NCI-H226 (cell line): ENCODE measurements at regions not wholly inside any gene's neighbourhood (a gene's known extent, or its start where the extent isn't known, plus 50 kb on each side); places are given as distances from the start of the nearest gene placed in this dataset.
"Not testable (repeated sequence)": the region's sequence is repeated elsewhere in the genome, so short reads cannot be mapped to it uniquely, and the experiment has no call there.

ENCODE experiments used
- DNase-seq: peaks from one replicate; pipeline ENCODE4 v3.0.0-alpha.2; 2015

DNA sequence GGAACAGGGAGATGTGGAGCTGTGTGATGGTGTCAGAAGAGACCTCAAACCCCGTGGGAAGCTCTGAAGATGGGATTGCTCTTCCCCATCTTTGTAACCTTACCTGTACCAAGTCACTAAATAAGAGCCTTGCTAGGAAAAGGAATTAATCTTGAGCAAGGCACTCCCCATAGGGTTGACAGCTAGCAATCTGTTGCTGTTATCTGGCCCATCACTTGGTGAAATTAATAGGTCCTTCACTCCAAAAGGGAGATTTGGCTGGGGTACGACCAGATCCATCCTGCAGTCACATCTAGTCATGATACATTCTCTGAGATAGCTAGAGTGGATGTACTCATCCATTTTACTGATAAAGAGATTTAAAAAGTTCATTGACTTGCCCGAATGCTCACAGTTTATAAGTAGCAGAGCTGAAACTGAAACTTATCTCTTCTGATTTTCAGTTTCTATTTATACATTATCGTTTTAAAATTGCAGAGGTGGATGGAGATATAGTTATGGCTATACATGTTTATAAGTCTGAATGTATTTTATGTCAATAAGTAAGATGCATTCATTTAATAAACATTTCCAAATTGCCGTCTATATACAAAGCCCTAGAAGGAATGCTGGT lies 299.1 kb upstream of the MCTP2 start:
- DNase-seq, result no peak

DNA sequence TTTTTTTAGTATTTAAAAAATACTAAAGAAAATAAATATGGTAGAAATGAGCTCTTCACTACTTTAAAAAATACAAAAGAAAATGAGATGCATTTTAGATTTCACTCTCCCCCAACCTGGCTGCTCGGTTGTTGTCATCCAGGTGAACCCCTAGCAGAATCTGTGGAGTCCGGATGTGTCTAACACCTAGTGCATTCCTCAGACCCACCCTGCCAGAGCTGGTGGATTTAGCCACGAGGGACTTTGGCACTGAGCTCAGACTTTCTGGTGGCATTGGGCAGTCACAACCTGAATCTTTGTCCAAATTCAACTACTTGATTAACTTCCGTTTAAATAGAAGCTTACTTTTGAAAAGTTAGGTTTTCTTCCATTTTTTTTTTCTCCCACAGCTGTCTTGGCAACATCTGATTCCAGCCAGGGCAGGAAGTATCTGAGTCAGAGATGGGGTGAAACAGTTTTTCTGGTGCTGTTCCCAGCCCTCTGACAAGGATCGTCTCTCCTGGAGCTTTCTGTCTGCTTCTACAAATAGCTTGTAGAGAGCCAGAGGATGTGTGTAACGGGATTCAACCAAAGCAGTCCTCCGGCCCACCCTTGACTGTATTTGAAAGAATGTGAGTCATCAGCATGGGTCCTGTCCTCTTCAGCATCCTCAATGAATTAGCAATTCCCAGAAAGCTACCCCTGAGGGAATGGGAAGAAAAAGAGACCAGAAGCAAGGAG lies 301.8 kb upstream of the MCTP2 start:
- DNase-seq, result peak; percentile 3

DNA sequence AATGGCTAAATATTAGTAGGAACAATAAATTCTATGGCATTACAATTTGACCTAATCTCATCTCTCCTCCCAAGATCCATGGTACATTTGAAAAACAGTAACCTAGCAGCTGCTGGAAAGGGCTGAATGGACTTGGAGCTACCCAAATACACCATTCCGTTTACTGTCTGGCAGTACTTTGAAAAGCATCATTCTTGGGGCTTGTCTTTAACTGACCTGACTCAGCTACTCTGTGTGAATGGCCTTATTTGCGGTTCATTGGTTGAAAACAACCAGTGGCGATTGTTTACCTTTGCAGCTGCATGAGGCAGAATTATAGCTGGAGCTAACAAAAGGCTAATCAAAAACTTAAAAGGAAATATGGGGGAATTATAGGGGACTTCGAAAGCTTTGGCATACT lies 311.2 kb upstream of the MCTP2 start:
- DNase-seq, result no peak

DNA sequence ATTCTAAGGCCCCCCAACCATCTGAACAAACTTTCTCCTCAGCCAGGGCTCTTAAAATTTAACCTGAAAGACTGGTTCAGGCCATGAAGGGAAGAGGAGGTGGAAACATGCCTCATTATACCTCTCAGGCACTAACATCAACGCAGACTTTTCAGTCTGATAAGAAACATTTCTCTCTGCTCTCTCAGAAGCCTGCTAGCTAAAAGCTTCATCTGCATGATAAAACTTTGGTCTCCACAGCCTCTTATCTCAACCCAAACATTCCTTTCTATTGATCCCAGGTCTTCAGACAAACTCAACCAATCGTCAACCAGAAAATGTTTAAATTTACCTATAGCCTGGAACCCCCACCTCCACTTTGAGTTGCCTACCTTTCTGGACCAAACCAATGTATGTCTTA lies 312.6 kb upstream of the MCTP2 start:
- not testable (repeated sequence) for DNase-seq

DNA sequence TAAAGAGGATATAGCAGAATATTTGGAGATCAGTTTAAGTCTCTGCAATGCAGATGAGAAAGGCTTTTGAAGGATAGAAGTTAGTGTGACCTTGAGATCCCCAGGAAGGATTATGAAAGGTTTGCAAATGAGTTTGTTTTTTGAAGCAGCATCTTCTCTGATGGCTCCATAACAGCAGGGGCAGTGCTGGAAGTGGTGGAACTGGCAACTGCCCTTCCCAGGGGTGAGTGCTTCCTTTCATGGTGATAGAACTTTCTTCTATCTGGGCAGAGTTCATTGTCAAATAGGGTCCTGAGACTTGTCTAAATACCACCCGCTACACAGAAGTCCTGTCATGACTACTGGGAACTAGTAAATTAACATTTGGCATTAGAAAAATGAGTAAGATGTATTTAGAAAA lies 314.2 kb upstream of the MCTP2 start:
- no peak for DNase-seq

DNA sequence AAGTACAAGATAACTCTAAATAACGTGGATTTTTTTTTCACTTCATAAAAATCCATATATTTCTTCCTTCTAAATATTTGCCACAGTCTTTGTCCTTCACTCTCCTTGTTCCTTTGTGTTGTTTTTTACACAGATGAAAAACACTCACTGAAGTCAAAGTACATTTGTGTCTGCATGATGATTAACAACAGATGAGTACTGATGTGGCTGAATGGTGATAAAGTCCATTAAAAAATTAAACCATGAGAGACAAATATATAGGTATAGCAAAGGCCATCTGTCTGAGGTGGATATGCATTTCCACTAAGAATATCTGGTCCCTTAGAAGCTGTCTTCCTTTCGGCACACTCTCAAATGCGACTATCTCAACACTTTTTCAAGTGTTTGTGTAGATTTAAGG lies 317.5 kb upstream of the MCTP2 start:
- DNase-seq, result no peak

DNA sequence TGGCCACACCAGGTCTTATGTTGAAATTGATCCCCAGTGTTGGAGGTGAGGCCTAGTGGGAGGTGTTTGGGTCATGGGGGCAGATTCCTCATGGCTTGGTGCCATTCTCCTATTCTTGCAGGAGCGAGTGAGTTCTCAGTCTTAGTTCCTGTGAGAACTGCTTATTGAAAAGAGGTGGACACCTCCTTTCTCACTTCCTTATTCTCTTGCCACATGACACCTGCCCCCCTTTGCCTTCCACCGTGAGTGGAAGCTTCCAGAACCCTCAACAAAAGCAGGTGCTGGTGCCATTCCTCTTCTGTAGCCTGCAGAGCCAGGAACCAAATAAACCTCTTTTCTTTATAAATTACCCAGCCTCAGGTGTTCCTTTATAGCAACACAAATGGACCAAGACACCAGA lies 318.1 kb upstream of the MCTP2 start:
- DNase-seq, result no peak

DNA sequence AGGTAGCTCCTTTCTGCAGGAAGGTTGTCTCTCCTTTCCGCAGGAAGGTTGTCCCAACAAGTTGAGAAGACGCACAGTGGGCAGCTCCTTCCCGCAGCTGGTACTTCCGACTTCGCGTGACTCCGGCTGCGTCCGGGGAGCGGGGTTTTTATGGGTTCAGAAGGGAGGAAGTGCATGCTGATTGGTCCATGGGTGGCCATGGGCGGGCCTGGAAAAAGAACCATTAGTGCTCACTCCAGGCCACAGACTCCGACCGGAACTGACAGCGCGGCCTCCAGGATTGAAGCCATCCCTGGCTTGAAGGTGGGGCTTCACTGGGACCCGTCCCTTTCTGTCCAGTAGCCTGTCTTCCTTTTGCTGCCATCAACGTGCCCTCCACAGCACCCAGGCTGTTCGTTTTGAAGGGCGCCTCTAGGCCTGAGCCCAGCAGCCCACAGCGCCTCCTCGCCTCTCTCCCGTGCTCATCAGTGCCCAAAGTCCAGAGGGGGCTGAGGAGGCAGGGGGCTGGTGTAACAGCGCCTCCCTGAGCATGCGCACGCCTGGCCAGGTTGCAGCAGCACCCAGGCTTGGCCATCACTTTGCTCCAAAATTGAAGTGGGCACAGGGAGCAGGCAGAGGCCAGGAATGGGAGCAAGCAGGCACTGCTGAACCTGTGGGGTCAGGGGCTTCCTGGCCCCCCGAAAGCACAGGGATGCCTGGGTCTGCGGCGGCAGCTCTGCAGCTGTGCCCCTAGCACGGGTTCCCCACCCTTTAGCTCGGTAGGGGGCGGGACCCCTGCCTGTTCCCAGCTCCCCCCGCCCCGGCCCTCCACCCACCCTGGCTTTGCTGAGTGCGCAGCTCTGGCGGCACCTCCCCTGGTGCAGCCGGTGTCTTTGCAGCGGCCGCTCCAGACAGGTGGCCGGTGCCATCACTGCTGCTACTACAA lies 330.6 kb upstream of the MCTP2 start:
- DNase-seq, result no peak

DNA sequence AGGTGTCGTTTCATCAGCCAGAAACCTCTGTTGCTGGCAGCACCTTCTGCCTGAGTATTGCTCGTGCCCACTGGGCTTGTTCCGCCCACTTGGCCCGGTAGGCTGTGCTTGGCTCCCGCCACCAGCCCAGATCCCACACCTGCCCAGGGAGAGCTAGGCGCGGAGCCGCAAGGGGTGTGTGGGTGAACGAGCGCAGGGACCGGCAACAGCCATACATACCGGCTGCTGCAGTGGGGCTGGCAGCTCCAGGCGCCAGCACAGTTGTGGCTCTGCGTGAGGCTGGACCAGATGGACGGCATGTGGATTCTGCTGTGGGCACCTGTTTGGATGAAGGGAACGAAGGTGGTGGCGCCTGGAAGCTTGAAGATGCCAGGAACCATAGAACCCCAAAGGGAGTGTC lies 331.5 kb upstream of the MCTP2 start:
- no peak for DNase-seq

DNA sequence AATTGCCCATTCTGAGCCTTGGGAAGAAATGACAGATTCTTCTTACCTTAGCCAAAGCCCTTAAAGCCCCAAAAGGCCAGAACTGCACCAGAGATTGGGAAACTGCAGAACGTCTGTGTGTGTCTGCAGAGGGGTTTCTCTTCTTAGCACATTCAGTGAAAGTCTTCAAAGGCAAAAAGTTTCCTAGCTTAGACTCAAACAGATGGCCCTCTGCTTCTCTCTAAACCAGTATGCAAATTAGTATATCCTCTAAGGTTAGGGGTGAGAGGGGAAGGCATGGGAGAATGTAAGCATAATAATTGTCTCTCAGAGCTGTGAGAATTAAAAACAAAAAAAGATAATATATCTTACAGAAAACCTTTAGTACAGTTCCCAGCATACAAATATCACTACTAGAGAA lies 334.0 kb upstream of the MCTP2 start:
- no peak for DNase-seq

DNA sequence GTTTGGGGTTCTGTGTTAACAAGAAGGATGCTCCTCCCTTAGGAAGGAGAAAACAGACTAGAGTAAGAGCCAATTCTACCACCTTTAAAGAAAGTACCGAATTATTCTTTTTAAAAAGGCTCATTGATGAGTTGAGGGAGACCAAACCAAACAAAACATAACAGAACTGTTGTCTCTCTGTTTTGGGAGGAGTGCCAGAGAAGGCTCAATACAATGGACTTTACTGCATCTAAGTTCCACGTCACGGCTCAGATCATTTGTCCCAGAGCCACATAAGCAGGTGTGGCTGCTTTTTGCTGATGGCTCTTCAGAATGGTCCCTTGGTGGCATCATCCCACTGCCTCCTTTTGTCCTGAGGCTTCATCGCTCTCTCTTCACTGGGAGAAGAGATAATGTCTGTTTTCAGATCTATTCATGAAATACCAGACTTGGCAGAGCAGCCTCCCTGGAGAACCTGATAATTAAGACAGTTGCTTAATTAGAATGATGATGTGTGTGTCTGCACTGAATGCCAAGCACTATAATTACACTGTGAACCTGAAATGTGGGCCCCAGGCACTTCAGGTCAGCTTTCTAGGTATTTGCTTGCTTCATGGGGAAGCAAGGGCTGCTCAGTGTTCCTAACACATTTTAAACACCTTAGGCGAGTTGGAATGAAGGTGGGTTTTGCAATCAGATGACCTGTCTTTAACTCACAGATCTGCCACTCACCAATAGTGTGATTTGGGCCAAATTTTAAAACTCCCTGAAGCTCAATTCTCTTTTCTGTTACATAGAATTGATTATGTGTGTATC lies 335.2 kb upstream of the MCTP2 start:
- no peak for DNase-seq

DNA sequence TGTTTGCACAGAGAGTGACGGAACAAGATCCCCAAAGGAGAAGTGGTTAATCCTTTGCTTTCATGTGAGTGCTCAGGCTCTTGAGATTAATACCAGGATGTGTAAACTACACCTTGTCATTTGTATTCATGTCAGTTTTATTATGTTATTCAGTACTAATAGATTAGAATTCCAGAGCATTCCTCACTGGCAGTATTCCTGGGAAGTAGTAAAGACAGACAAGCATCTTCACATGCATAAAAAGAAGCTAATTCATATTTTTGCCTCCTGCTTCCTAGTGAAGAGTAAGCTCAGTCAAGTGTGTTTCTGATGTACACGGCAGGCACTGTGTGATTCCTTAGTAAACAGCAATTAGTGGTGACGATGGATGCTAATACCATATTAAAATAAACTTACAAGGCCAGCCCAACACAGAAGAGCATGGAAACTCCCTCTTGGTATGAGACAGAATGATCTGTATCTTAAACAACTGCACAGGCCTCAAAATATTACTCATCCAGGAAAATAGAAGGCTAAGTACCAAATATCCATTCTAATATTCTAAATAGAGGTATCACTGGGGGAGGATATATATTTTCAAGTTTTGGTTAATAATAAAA lies 336.8 kb upstream of the MCTP2 start:
- no peak for DNase-seq

DNA sequence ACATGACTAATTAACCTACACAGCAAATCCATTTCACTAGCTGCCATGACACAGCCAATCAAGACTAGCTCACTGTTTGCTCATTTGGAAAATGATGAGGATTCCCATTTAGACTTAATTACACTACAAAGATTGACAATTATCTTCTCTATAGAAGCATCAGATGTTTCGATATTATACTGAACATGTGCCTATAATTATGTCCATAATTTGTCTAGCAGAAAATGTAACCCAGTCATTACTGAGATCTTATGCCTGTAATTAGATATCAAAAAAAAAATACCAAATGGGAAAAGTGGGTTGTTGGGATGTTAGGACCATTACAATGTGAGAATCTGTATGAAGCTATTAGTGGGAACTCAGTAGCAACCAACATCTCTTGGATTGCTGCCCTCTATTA lies 344.2 kb upstream of the MCTP2 start:
- no peak for DNase-seq

DNA sequence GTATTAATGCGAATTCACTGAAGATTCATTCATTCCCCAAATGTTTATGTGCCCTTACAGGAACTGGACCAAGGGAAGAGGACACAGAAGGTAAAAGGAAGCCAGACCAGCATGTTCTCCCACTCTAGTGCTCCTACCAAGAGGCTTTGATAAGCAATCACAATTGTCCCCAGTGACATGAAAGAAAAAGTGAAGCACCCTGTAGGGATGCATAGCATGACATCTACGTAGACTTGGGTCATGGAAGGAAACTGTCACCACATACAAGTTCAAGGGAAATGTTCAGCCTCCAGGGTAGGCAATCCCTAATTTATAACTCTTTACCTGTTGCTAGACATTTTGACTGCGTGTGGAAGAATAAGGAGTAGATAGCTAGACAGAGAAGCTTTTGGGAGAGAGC lies 348.6 kb upstream of the MCTP2 start:
- DNase-seq, result no peak

DNA sequence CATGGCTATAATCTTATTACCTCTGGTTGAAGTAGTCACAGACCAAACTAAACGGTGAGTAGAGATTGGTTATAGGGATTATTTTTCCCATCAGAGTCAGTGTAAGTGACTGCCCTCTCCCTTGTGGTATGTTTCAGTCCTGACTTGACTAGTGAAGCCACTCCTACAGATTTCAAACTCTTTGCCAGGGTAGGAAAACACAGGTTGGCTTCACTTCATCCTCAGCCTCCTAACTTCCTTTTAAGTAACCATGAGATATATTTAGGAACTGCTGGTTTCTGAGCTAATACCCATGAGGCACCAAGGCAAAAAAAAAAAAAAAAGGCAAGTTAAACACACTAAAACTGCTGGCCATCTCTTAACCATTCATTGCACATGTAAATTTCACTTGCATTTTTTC lies 349.2 kb upstream of the MCTP2 start:
- DNase-seq, result no peak

DNA sequence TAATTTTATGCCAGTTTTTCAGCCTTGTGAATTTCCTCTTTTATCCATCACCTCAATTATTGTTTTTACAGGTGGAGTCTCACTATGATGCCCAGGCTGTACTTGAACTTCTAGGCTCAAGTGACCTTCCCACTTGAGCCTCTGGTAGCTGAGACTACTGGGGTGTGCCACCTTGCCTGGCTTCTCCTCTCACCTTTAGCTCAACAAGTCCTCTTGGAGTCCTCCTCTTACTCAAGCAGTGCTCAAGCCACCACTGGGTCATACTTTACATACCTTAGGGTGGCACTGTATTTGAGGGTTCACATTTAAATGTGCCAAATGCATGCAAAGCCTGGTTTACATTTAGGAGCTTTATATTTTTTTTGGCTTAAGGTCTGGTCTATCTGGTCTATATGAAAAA lies 350.1 kb upstream of the MCTP2 start:
- DNase-seq, result no peak

DNA sequence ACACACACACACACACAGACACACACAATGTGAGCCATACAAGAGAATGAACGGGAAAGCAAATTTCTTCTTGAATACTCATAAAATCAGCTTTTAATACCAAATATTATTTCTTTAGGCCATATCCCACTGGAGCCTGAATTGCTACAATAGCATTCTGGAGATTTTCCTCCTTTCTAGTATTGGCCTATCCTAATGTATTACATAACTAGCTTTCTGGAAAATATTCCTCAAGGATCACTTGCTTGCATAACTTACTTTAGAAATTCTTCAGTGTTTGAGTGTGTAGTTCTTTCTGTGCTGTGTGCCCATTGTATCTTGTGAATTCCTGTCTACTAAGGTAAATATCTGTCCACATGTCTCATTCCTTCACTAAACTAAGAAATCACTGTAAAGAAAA lies 351.0 kb upstream of the MCTP2 start:
- no peak for DNase-seq

DNA sequence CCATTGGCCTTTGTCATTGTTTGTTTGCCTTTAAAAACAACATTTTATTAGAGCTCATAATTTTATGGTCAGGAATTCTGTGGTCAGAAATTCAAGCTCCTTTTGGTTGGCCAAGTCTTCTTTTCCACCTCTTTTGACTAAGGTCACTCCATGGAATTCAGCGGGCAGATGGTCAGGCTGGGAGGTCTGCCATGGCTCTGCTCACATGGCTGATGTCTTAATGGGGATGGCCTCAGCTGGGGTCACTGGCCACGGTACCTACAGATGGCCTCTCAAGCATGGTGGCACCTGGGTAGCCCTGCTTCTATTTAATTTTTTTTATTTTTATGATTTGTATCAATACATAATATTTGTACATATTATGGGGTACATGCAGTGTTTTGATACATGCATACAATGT lies 360.8 kb upstream of the MCTP2 start:
- no peak for DNase-seq

DNA sequence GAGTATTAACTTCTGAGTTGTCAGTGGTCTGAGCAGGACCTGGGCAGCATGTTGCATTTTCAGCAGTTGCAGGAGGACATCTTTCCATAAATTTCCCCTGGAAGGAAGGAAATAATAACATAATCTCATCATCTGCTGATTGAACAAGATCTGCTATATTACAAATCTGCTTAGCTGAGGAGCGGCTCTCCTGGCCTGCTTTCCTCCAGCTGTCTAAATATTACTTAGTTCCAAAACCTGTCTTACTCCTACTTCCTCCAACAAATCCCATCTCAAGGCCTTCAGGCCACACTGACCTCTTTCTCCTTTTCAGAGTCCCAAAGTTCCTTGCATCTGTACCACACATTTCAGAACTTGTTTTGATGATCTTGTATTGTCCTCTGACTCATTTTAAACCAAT lies 364.4 kb upstream of the MCTP2 start:
- DNase-seq, result no peak

DNA sequence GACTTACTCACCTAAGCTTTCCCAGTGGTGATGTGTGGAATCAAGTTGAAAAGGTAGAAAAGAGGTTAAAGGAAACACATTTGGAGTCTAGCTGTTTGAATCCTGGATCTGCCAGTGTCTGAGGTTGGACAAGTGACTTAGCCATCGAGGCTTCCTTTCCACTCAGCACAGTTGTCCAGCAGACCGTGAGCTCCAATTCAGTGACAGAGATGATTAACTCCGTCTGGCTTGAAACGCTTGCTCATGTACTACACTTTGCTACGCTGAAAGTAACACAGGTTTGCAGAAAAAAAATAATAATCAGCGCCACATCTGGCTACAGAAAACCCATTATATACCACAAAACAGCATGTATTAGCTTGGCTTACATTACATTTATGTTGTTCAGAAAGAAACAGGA lies 364.9 kb upstream of the MCTP2 start:
- DNase-seq, result no peak

DNA sequence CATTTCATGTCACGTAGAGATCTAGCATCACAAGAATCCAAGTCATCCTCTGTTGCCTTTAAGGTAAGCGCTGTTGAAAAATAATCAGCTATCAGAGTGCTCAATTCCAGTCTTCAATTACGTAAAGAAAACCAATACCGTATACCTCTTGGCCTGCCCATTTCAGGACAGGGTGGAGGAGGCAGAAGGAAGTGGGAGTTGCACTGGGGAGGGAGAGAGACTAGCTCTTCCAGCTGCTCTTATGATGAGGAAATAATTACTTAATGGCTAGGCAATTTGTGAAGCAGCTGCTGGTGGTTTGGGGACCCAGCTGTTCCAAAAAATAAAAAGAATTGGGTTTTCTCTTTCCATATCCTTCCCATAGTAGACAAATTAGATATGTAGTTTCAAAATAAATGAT lies 365.8 kb upstream of the MCTP2 start:
- no peak for DNase-seq

DNA sequence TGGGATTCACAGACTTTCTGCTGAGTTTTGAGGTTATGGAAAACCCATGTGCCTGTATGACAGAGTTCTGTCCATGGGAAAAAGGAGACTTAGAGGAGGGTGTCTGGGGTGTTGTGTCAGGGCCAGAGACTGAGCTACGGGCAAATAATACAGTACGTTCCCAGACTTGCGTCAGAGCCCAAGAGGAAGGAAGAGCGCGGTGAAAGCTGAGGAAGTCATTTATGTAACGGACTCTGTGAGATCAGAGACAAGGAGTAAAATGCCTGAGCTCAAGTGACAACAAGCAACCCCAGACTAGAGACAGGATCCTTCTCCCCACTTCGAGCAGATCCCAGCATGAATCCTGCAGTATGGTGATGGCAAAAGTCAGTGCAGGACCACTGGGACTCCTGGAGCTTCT lies 368.6 kb upstream of the MCTP2 start:
- DNase-seq, result no peak
